Mesendoderm (in vitro differentiated cells): ENCODE measurements at regions not wholly inside any gene's neighbourhood (a gene's known extent, or its start where the extent isn't known, plus 50 kb on each side); places are given as distances from the start of the nearest gene placed in this dataset.

Experiments used
- DNase-seq: peaks from one replicate; pipeline ENCODE4 v3.0.0; 2013
- H2AK5ac ChIP-seq: 2 replicates; pipeline ENCODE4 v1.6.1; 2013; ENCODE audit warnings: low read length, inconsistent platforms
- H2BK120ac ChIP-seq: 2 replicates; pipeline ENCODE4 v1.6.1; 2013; ENCODE audit warnings: low read depth, mild to moderate bottlenecking, low read length, moderate library complexity, mixed read lengths
- H2BK15ac ChIP-seq: replicated peaks from 2 replicates; pipeline ENCODE4 v1.6.1; 2013; ENCODE audit warnings: low read depth, mild to moderate bottlenecking, moderate library complexity
- H2BK5ac ChIP-seq: 2 replicates; pipeline ENCODE4 v1.6.1; 2013; ENCODE audit warnings: low read length, inconsistent platforms
- H3K18ac ChIP-seq: 2 replicates; pipeline ENCODE4 v1.6.1; 2013; ENCODE audit warnings: mild to moderate bottlenecking, low read length, mixed read lengths
- H3K23ac ChIP-seq: one replicate; pipeline ENCODE4 v1.6.1; 2013; ENCODE audit warnings: low read length
- H3K27ac ChIP-seq: 2 replicates; pipeline ENCODE4 v1.5.1; 2013; ENCODE audit warnings: low read depth, mild to moderate bottlenecking, inconsistent platforms, low read length, moderate library complexity
- H3K27me3 ChIP-seq: 2 replicates; pipeline ENCODE4 v1.6.1; 2013; ENCODE audit warnings: low read length, control low read depth, mild to moderate bottlenecking, inconsistent platforms; ENCODE audit not compliant: insufficient read depth, poor library complexity
- H3K36me3 ChIP-seq: 2 replicates; pipeline ENCODE4 v1.6.1; 2013; ENCODE audit warnings: low read length, inconsistent platforms; ENCODE audit not compliant: control insufficient read depth, insufficient read depth
- H3K4ac ChIP-seq: one replicate; pipeline ENCODE4 v1.6.1; 2013; ENCODE audit warnings: low read depth, mild to moderate bottlenecking, low read length, moderate library complexity
- H3K4me1 ChIP-seq: 2 replicates; pipeline ENCODE4 v1.6.1; 2013; ENCODE audit warnings: low read depth, low read length, inconsistent platforms; ENCODE audit not compliant: control insufficient read depth
- H3K4me2 ChIP-seq: 2 replicates; pipeline ENCODE4 v1.6.1; 2013; ENCODE audit warnings: low read length
- H3K4me3 ChIP-seq: 2 replicates; pipeline ENCODE4 v1.5.1; 2013; ENCODE audit warnings: mild to moderate bottlenecking, low read length
- H3K56ac ChIP-seq: one replicate; pipeline ENCODE4 v1.6.1; 2013; ENCODE audit warnings: low read length
- H3K79me1 ChIP-seq: 2 replicates; pipeline ENCODE4 v1.6.1; 2013; ENCODE audit warnings: low read length, inconsistent platforms
- H3K79me2 ChIP-seq: 2 replicates; pipeline ENCODE4 v1.6.1; 2013; ENCODE audit warnings: mild to moderate bottlenecking, low read length; ENCODE audit not compliant: control insufficient read depth, insufficient read depth
- H3K9ac ChIP-seq: 2 replicates; pipeline ENCODE4 v1.6.1; 2013; ENCODE audit warnings: low read length, inconsistent platforms
- H4K5ac ChIP-seq: one replicate; pipeline ENCODE4 v1.6.1; 2013; ENCODE audit warnings: low read length
- H4K8ac ChIP-seq: one replicate; pipeline ENCODE4 v1.6.1; 2013; ENCODE audit warnings: low read depth, mild to moderate bottlenecking, control low read depth, low read length, moderate library complexity
- WGBS: extraction: QIAGEN DNeasy Blood & Tissue Kit; methylation state at CpG from one replicate; pipeline ENCODE4 v1.1.7; 2013; ENCODE audit warnings: low lambda C conversion rate, missing lambda C conversion rate; ENCODE audit not compliant: insufficient coverage; ENCODE audit errors: extremely low coverage; 5-methylcytosine and 5-hydroxymethylcytosine counted together

- no peak overlapping the region for H3K4me2 ChIP-seq
- peak overlapping the region; percentile 22 for H3K56ac ChIP-seq
- H3K23ac ChIP-seq = no peak overlapping the region
- peak; percentile 66 for DNase-seq
- H3K27me3 ChIP-seq = no peaks in the 10 kb centered on the region
- no peak overlapping the region for H2BK5ac ChIP-seq
- H3K4me1 ChIP-seq = no peaks in the 10 kb centered on the region
- H3K18ac ChIP-seq = no peak overlapping the region
- H2BK120ac ChIP-seq = no peak overlapping the region
- no peak overlapping the region for H2AK5ac ChIP-seq
- H3K4me3 ChIP-seq = no peak overlapping the region
- H3K27ac ChIP-seq = no peak overlapping the region
- H3K79me2 ChIP-seq = no peaks in the 10 kb centered on the region
- no peak overlapping the region for H4K8ac ChIP-seq
- no peak overlapping the region for H3K4ac ChIP-seq
- WGBS = no CpG with 5 or more reads among the region's 13 CpGs
- no peaks in the 10 kb centered on the region for H3K36me3 ChIP-seq
- H2BK15ac ChIP-seq = no peak overlapping the region
- H4K5ac ChIP-seq = no peak overlapping the region
- H3K9ac ChIP-seq = no peak overlapping the region
- H3K79me1 ChIP-seq = no peaks in the 10 kb centered on the region
These were observed 213.1 kb upstream of the MID1 start for GRCh38 chrX:10833299-10834169.

GRCh38 chrX:10841579-10841978 lies 221.2 kb upstream of the MID1 start:
- no peak overlapping the region for H3K27ac ChIP-seq
- no peak overlapping the region for H2BK120ac ChIP-seq
- no peaks in the 10 kb centered on the region for H3K27me3 ChIP-seq
- no peak overlapping the region for H3K4me3 ChIP-seq
- no peak overlapping the region for H4K5ac ChIP-seq
- H3K79me1 ChIP-seq = no peaks in the 10 kb centered on the region
- H2BK15ac ChIP-seq = no peak overlapping the region
- no peak overlapping the region for H3K4ac ChIP-seq
- no peak for DNase-seq
- no peaks in the 10 kb centered on the region for H3K4me1 ChIP-seq
- H4K8ac ChIP-seq = no peak overlapping the region
- no peak overlapping the region for H2BK5ac ChIP-seq
- H3K56ac ChIP-seq = no peak overlapping the region
- H3K23ac ChIP-seq = no peak overlapping the region
- H2AK5ac ChIP-seq = no peak overlapping the region
- H3K79me2 ChIP-seq = no peaks in the 10 kb centered on the region
- no peak overlapping the region for H3K18ac ChIP-seq
- H3K36me3 ChIP-seq = no peaks in the 10 kb centered on the region
- no CpG with 5 or more reads among the region's 4 CpGs for WGBS
- H3K9ac ChIP-seq = no peak overlapping the region
- H3K4me2 ChIP-seq = no peak overlapping the region

GRCh38 chrX:10842646-10843045 lies 222.3 kb upstream of the MID1 start:
- no peaks in the 10 kb centered on the region for H3K4me1 ChIP-seq
- no peak for DNase-seq
- H3K4ac ChIP-seq = no peak overlapping the region
- no peak overlapping the region for H3K23ac ChIP-seq
- H2BK5ac ChIP-seq = no peak overlapping the region
- H3K36me3 ChIP-seq = no peaks in the 10 kb centered on the region
- H4K5ac ChIP-seq = no peak overlapping the region
- no peak overlapping the region for H4K8ac ChIP-seq
- no peak overlapping the region for H3K18ac ChIP-seq
- no peak overlapping the region for H2BK120ac ChIP-seq
- no peaks in the 10 kb centered on the region for H3K79me2 ChIP-seq
- no peak overlapping the region for H2AK5ac ChIP-seq
- WGBS = no CpG with 5 or more reads among the region's 4 CpGs
- no peak overlapping the region for H2BK15ac ChIP-seq
- no peak overlapping the region for H3K56ac ChIP-seq
- no peaks in the 10 kb centered on the region for H3K27me3 ChIP-seq
- H3K9ac ChIP-seq = no peak overlapping the region
- no peak overlapping the region for H3K4me2 ChIP-seq
- H3K4me3 ChIP-seq = no peak overlapping the region
- no peak overlapping the region for H3K27ac ChIP-seq
- no peaks in the 10 kb centered on the region for H3K79me1 ChIP-seq

- Histone ChIP-seq H2BK5ac (no peak overlapping the region), H3K36me3 (no peaks in the 10 kb centered on the region), H3K18ac (no peak overlapping the region), H3K23ac (no peak overlapping the region), H4K8ac (no peak overlapping the region), H3K79me1 (no peaks in the 10 kb centered on the region), H3K27ac (no peak overlapping the region), H2AK5ac (no peak overlapping the region), H4K5ac (no peak overlapping the region), H2BK15ac (no peak overlapping the region), H3K4me1 (no peaks in the 10 kb centered on the region), H3K27me3 (no peaks in the 10 kb centered on the region), H3K79me2 (no peaks in the 10 kb centered on the region), H2BK120ac (no peak overlapping the region), H3K4ac (no peak overlapping the region), H3K56ac (no peak overlapping the region), H3K4me2 (no peak overlapping the region), H3K9ac (no peak overlapping the region), H3K4me3 (no peak overlapping the region)
- no peak for DNase-seq
These were observed 226.9 kb upstream of the MID1 start for GRCh38 chrX:10847333-10847732.

GRCh38 chrX:10851809-10852208 lies 231.4 kb upstream of the MID1 start:
- no peak for DNase-seq
- H2BK5ac ChIP-seq = no peak overlapping the region

GRCh38 chrX:10854594-10854993 lies 234.2 kb upstream of the MID1 start:
- Histone ChIP-seq H2BK120ac (no peak overlapping the region), H3K4ac (no peak overlapping the region), H3K4me3 (no peak overlapping the region), H2AK5ac (no peak overlapping the region), H3K23ac (no peak overlapping the region), H3K4me2 (no peak overlapping the region), H3K9ac (no peak overlapping the region), H4K8ac (no peak overlapping the region), H2BK5ac (no peak overlapping the region), H3K27ac (no peak overlapping the region), H3K18ac (no peak overlapping the region), H2BK15ac (no peak overlapping the region), H3K4me1 (no peaks in the 10 kb centered on the region), H4K5ac (no peak overlapping the region), H3K36me3 (no peaks in the 10 kb centered on the region), H3K79me1 (no peaks in the 10 kb centered on the region), H3K56ac (no peak overlapping the region), H3K79me2 (no peaks in the 10 kb centered on the region), H3K27me3 (no peaks in the 10 kb centered on the region)
- WGBS = no CpG with 5 or more reads among the region's 7 CpGs
- DNase-seq = peak; percentile 47

More at GRCh38 chrX:10851809-10852208, 231.4 kb upstream of the MID1 start:
- Histone ChIP-seq H4K5ac (no peak overlapping the region), H3K18ac (no peak overlapping the region), H3K9ac (no peak overlapping the region), H2AK5ac (no peak overlapping the region), H3K4ac (no peak overlapping the region), H3K36me3 (no peaks in the 10 kb centered on the region), H3K27me3 (no peaks in the 10 kb centered on the region), H3K4me3 (no peak overlapping the region), H3K79me1 (no peaks in the 10 kb centered on the region), H3K23ac (no peak overlapping the region), H3K4me2 (no peak overlapping the region), H2BK120ac (no peak overlapping the region), H3K56ac (no peak overlapping the region), H3K4me1 (no peaks in the 10 kb centered on the region), H4K8ac (no peak overlapping the region), H3K27ac (no peak overlapping the region), H2BK15ac (no peak overlapping the region), H3K79me2 (no peaks in the 10 kb centered on the region)
